GM21423 (cell line): ENCODE measurements at regions not wholly inside any gene's neighbourhood (a gene's known extent, or its start where the extent isn't known, plus 50 kb on each side); places are given as distances from the start of the nearest gene placed in this dataset.
"Not testable (repeated sequence)": the region's sequence is repeated elsewhere in the genome, so short reads cannot be mapped to it uniquely, and the experiment has no call there.

Experiments used
- ATAC-seq: cut with Tn5 transposase; IDR thresholded peaks from one replicate; pipeline ENCODE4 v1.9.1; 2021; ENCODE audit warnings: mild to moderate bottlenecking, moderate library complexity; ENCODE audit not compliant: unreplicated experiment

DNA sequence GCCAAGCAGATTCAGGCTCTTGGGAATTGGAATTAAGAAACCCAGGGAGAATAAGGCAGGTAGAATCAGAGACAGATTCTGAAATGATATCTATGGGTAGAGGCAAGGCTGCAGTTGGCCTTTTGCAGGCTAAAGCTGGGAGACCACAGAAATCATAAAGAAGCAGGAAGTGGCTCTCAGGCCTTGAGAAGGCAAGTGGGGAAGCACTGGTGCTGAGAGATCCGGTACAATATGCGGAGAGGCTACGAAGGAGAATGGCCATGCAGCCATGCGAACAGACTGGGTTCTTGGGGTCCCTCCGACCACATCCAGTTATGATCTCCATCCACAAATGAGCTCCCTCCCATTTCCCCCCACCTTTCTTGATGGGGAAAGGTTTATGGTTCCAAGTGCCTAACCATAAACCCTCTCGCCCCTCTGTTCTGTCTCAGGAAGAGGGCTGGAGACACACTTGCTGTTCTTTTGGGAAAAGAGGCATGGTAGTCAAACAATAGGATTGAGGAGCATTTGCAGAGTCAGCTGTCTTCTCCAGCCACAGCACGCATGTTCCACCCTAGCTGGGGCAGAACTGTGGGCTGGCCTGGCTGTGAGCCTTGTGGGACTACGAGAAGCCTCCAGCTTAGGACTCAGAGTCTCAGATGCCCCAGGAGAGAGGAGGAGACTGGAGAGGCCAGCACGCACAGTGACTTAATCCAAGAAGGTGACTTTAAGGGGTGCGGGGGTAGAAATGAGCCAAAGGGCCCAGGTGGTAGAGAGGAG lies 99.6 kb downstream of the RPLP1 start:
- ATAC-seq: no peak

- ATAC-seq: no peak
Observed at GRCh38 chr15:69553686-69554085, 101.1 kb downstream of the RPLP1 start.

- no peak for ATAC-seq
Observed at GRCh38 chr15:69554279-69554961, 101.8 kb downstream of the RPLP1 start.

DNA sequence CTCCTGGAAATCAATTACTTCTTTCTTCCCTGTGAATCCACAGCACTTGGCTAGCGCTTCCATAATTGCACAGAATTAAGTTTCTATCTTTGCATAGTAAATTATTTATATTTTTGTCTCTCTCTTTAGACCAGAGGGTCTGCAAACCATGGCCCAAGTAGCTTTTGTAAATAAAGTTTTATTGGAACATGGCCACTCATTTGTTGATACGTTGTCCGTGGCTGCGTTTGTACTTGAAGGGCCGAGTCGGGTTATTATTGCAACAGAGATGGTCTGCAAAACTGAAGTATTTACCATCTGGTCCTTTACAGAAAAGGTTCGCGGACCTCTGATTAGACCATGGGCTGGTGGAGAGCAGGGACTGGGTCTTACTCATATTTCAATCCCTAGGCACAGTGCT lies 102.5 kb downstream of the RPLP1 start:
- no peak for ATAC-seq

DNA sequence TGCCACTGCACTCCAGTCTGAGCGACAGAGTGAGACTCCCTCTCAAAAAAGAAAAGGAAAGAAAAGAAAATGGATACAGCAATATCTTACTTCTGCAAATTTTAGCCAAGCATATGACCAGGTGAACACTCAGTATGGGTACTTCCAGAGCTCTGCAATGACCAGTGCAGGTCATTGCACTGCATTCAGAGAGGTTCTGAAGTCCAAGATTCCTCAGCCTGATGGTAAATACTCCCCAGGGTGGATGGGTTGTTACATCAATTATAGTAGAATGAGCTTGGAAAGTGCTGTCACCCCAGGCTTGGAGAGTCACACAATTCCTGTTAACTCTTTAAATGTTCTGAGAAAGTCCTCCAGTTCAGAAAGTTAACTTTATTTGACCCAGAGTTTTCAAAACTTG lies 103.7 kb downstream of the RPLP1 start:
- ATAC-seq: no peak

DNA sequence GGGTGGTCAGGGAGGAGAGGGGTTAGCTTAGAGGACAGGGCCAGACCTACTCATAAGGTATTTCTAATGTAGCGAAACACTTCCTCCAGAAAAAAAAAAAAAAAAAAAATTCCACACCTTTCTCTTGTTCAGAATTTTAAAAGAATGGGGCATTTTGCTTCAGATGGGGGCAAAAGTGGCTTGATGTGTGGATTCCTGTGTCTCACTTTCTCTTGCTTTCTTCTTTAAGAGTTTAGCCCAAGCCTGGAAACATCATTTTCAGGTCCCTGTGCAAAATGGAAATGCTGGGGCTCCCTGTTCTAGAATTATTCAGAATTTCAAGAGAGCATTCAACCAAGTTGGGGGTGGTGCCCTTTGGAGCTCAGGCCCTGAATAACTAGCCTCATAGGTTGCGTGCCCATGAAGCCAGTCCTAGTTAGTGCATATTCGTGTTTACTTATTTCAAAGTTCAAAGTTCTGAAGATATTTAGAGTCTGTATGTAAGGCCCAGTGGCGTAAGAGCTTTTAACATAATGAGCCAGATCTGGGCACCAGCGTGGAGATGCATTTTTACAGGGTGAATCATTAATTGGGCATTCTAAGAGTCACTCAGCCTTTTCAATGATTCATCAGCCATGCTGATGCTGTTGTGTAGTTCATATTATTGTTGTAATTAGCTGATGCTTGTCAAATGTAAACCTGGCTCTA lies 104.5 kb downstream of the RPLP1 start:
- no peak for ATAC-seq

GRCh38 chr15:69557707-69558409 lies 105.2 kb downstream of the RPLP1 start:
- ATAC-seq: no peak

DNA sequence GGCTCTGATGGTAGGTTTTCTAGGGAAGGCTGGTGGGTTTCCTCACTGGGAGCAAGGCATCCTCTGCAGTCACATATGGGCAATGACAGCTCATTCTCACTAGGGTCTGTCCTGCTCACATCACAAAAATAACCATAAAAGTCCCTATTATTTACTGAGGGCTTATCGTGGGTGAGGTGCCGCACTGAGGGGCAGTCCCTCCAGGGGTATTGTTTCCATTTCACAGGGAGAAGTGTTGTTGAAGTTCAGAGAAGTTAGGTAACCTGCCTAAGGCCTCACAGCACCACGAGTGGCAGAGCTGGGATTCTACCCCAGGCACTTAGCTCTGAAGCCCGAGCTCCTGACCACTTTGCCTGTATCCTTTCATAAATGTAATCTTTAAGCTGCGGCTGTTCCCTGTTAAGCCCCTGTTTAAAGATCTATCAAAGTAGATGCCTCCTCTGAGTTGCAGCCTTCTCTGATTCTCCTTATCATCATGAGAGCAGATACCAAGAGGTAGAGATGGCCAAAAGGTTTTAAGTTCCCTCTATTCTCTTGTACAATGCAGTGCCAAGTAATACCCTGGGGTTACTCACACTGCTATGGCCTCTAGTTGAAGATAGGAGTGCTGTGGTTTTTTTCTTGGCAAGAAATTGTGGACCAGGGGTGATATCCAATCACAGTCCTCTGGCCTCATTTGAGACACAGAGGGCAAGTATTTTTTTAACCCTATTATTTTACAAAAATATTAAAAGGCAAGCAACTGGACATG lies 107.0 kb downstream of the RPLP1 start:
- no peak for ATAC-seq

GRCh38 chr15:69561071-69561784 lies 108.6 kb downstream of the RPLP1 start:
- no peak for ATAC-seq

DNA sequence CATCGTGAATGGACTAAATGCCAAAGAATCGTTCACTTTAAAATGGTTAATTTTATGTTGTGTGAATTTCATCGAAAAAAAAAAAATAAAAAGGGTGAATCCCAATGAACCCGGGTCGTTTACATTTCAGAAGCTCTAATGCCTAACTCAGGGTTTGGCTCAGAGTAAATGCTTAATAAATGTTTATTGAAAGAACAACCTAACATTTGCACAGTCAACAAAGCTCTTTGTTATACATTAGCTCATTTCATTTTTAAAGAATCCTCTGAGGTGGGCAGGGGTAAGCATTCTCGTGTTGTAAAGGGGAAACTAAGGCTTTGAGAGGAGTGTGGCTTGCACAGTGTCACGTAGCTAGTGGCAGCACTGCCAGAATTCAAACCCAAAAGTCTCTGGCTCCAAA lies 109.5 kb downstream of the RPLP1 start:
- no peak for ATAC-seq

- no peak for ATAC-seq
Observed at GRCh38 chr15:69562564-69562963, 109.9 kb downstream of the RPLP1 start.

DNA sequence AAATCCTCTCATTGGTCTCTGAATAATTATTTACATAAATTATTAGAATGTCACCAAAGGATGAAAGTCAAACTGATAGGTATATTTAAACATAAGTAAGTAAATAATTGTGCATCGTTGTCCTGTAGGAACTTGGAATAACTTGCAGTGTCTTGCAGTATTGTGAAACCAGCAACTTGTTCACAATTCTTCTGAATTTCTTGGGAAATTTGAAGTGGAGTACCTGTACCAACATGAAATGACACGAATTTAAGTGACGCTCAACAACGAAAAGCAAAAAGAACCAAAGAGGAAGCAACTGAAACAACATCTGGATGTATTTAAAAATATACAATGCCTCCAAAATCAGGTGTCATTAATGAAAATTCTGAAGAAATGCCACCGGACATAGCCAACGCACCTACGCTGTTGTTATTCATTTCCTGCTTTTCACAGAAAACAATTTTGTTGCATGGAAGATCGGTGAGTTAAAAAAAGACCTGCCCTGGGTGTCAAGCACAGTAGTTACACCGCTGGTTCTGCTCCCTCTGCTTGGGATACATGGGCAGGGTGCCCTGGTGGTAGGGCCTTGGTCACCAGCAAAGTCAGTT lies 112.5 kb downstream of the RPLP1 start:
- ATAC-seq: no peak

DNA sequence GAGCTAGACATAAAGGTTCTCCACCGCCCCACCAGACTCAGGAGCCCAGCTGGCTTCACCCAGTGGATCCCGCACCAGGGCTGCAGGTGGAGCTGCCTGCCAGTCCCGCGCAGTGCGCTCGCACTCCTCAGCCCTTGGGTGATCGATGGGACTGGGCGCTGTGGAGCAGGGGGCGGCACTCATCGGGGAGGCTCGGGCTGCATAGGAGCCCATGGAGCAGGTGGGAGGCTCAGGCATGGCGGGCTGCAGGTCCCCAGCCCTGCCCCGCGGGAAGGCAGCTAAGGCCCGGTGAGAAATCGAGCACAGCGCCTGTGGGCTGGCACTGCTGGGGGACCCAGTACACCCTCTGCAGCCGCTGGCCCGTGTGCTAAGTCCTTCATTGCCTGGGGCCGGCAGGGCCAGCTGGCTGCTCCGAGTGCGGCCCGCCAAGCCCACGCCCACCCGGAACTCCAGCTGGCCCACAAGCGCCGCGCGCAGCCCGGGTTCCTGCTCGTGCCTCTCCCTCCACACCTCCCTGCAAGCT lies 114.7 kb downstream of the RPLP1 start:
- ATAC-seq: not testable (repeated sequence)

GRCh38 chr15:69568173-69569009 lies 115.8 kb downstream of the RPLP1 start:
- ATAC-seq: no peak

GRCh38 chr15:69570454-69570853 lies 117.8 kb downstream of the RPLP1 start:
- no peak for ATAC-seq

GRCh38 chr15:69570997-69571396 lies 118.4 kb downstream of the RPLP1 start:
- ATAC-seq: no peak

- ATAC-seq: not testable (repeated sequence)
Observed at GRCh38 chr15:69573278-69573677, 120.7 kb downstream of the RPLP1 start.

- no peak for ATAC-seq
Observed at GRCh38 chr15:69573815-69574475, 121.3 kb downstream of the RPLP1 start.
